Esophagus (tissue), 2 donors: ENCODE measurements at regions not wholly inside any gene's neighbourhood (a gene's known extent, or its start where the extent isn't known, plus 50 kb on each side); places are given as distances from the start of the nearest gene placed in this dataset.

Experiments used
- H3K27ac ChIP-seq, 2 donors: one replicate each; pipeline ENCODE4 v1.5.1; 2013; ENCODE audit warnings: low read depth in 2 of 2, mild to moderate bottlenecking in 2 of 2, inconsistent platforms in 1 of 2, low read length in 1 of 2, moderate library complexity in 1 of 2
- H3K27me3 ChIP-seq, 2 donors: one replicate each; pipeline ENCODE4 v1.6.1; 2013; ENCODE audit warnings: low read length in 2 of 2, control low read depth in 1 of 2, mild to moderate bottlenecking in 1 of 2; ENCODE audit not compliant: insufficient read depth in 2 of 2, control insufficient read depth in 1 of 2
- H3K36me3 ChIP-seq, 2 donors: one replicate each; pipeline ENCODE4 v1.6.1; 2013; ENCODE audit warnings: low read length in 1 of 2; ENCODE audit not compliant: control insufficient read depth in 2 of 2, insufficient read depth in 2 of 2
- H3K4me1 ChIP-seq, 2 donors: one replicate each; pipeline ENCODE4 v1.6.1; 2013; ENCODE audit warnings: low read length in 1 of 2; ENCODE audit not compliant: control insufficient read depth in 2 of 2, insufficient read depth in 2 of 2
- H3K4me3 ChIP-seq, 2 donors: one replicate each; pipeline ENCODE4 v1.5.1; 2013; ENCODE audit warnings: low read length in 2 of 2, mild to moderate bottlenecking in 2 of 2, low read depth in 1 of 2, moderate library complexity in 1 of 2
- H3K9me3 ChIP-seq, 2 donors: one replicate each; pipeline ENCODE4 v1.6.1; 2013; ENCODE audit warnings: mild to moderate bottlenecking in 2 of 2, low read depth in 1 of 2, low read length in 1 of 2, moderate library complexity in 1 of 2; ENCODE audit not compliant: control insufficient read depth in 2 of 2, insufficient read depth in 1 of 2
- WGBS, 2 donors: extraction: QIAGEN DNeasy Blood & Tissue Kit; methylation state at CpG; one replicate each; pipeline ENCODE4 v1.1.7; 2013; 5-methylcytosine and 5-hydroxymethylcytosine counted together
- donor health status: healthy with polysubstance abuse.
- donor health status: Bipolar disorder and iron deficiency.

- 62 to 73% methylated on average over 4 of the region's 4 CpGs for WGBS, 2 donors
Measured at GRCh38 chr18:34042423-34043146, 182.1 kb downstream of the NOL4 start.

GRCh38 chr18:34039611-34040010 lies 185.1 kb downstream of the NOL4 start:
- H3K27me3 ChIP-seq: no peaks in the 10 kb centered on the region
- 67 to 71% methylated on average over 1 of the region's 1 CpG for WGBS, 2 donors
- H3K4me1 ChIP-seq: no peaks in the 10 kb centered on the region
- no peak overlapping the region for H3K27ac ChIP-seq
- H3K4me3 ChIP-seq: no peak overlapping the region
- H3K9me3 ChIP-seq: no peaks in the 10 kb centered on the region
- no peaks in the 10 kb centered on the region for H3K36me3 ChIP-seq

More at GRCh38 chr18:34042423-34043146, 182.1 kb downstream of the NOL4 start:
- Histone ChIP-seq H3K4me1 (no peaks in the 10 kb centered on the region), H3K9me3 (no peaks in the 10 kb centered on the region), H3K27me3 (no peaks in the 10 kb centered on the region), H3K36me3 (no peaks in the 10 kb centered on the region), H3K27ac (no peak overlapping the region), H3K4me3 (no peak overlapping the region)

GRCh38 chr18:34039201-34039600 lies 185.5 kb downstream of the NOL4 start:
- Histone ChIP-seq H3K4me3 (no peak overlapping the region), H3K27ac (no peak overlapping the region)

GRCh38 chr18:34038086-34038485 lies 186.6 kb downstream of the NOL4 start:
- Histone ChIP-seq H3K36me3 (no peaks in the 10 kb centered on the region), H3K4me3 (no peak overlapping the region), H3K27me3 (no peaks in the 10 kb centered on the region), H3K27ac (no peak overlapping the region), H3K4me1 (no peaks in the 10 kb centered on the region), H3K9me3 (no peaks in the 10 kb centered on the region)

More at GRCh38 chr18:34039201-34039600, 185.5 kb downstream of the NOL4 start:
- no peaks in the 10 kb centered on the region for H3K4me1 ChIP-seq
- H3K36me3 ChIP-seq: no peaks in the 10 kb centered on the region
- H3K9me3 ChIP-seq: no peaks in the 10 kb centered on the region
- H3K27me3 ChIP-seq: no peaks in the 10 kb centered on the region

GRCh38 chr18:34033968-34034367 lies 190.7 kb downstream of the NOL4 start:
- Histone ChIP-seq H3K27me3 (no peaks in the 10 kb centered on the region), H3K27ac (no peak overlapping the region), H3K4me1 (no peaks in the 10 kb centered on the region), H3K36me3 (no peaks in the 10 kb centered on the region), H3K4me3 (no peak overlapping the region), H3K9me3 (peaks cover 2 to 11% of the 10 kb centered on the region in 2 donors)
- 84 to 86% methylated on average over 4 of the region's 4 CpGs for WGBS, 2 donors

- no peaks in the 10 kb centered on the region for H3K4me1 ChIP-seq
- no peak overlapping the region for H3K27ac ChIP-seq
- H3K36me3 ChIP-seq: no peaks in the 10 kb centered on the region
- H3K9me3 ChIP-seq: peaks cover 2 to 11% of the 10 kb centered on the region in 2 donors
- 83 to 85% methylated on average over 3 of the region's 3 CpGs for WGBS, 2 donors
- no peak overlapping the region for H3K4me3 ChIP-seq
- no peaks in the 10 kb centered on the region for H3K27me3 ChIP-seq
Measured at GRCh38 chr18:34031810-34032209, 192.9 kb downstream of the NOL4 start.

GRCh38 chr18:34028324-34028723 lies 196.4 kb downstream of the NOL4 start:
- no peaks in the 10 kb centered on the region for H3K4me1 ChIP-seq
- H3K4me3 ChIP-seq: no peak overlapping the region
- no peaks in the 10 kb centered on the region for H3K27me3 ChIP-seq
- peaks cover 2 to 11% of the 10 kb centered on the region in 2 donors for H3K9me3 ChIP-seq
- no peaks in the 10 kb centered on the region for H3K36me3 ChIP-seq
- H3K27ac ChIP-seq: no peak overlapping the region
- WGBS, 2 donors: 84 to 98% methylated on average over 2 of the region's 2 CpGs

- Histone ChIP-seq H3K4me3 (no peak overlapping the region), H3K36me3 (no peaks in the 10 kb centered on the region), H3K27me3 (no peaks in the 10 kb centered on the region), H3K4me1 (no peaks in the 10 kb centered on the region), H3K9me3 (no peaks in the 10 kb centered on the region), H3K27ac (no peak overlapping the region)
- 81 to 95% methylated on average over 1 of the region's 1 CpG for WGBS, 2 donors
Measured at GRCh38 chr18:34025191-34025801, 199.4 kb downstream of the NOL4 start.

- WGBS, 2 donors: 75 to 76% methylated on average over 4 of the region's 4 CpGs
- H3K27ac ChIP-seq: no peak overlapping the region
- H3K27me3 ChIP-seq: no peaks in the 10 kb centered on the region
- H3K4me1 ChIP-seq: no peaks in the 10 kb centered on the region
- H3K36me3 ChIP-seq: no peaks in the 10 kb centered on the region
- H3K4me3 ChIP-seq: no peak overlapping the region
- H3K9me3 ChIP-seq: no peaks in the 10 kb centered on the region
Measured at GRCh38 chr18:34023471-34023870, 201.2 kb downstream of the NOL4 start.

GRCh38 chr18:34018336-34018735 lies 206.4 kb downstream of the NOL4 start:
- Histone ChIP-seq H3K27ac (no peak overlapping the region), H3K4me3 (no peak overlapping the region), H3K4me1 (no peaks in the 10 kb centered on the region), H3K27me3 (peaks cover 0 to under 1% of the 10 kb centered on the region in 2 donors), H3K36me3 (no peaks in the 10 kb centered on the region), H3K9me3 (no peaks in the 10 kb centered on the region)
- WGBS, 2 donors: 65 to 73% methylated on average over 1 of the region's 1 CpG
